ENCODE measurements at regions not wholly inside any gene's neighbourhood (a gene's known extent, or its start where the extent isn't known, plus 50 kb on each side); places are given as distances from the start of the nearest gene placed in this dataset.
A peak's percentile ranks its signal among the peaks of the same experiment; 100 is the strongest.

GRCh38 chr13:93066187-93066586 is 160.4 kb upstream of the GPC6 start:
- no peak overlapping the region for H4K8ac ChIP-seq (ENCODE audit: low read length)
- no peak overlapping the region for H3K23ac ChIP-seq (ENCODE audit: low read length in 2 of 2)
- no peak overlapping the region for H2AFZ ChIP-seq (ENCODE audit: low read depth, low read length)
- no peaks in the 10 kb centered on the region for H3K36me3 ChIP-seq (ENCODE audit: control insufficient read depth in 1 of 2, insufficient read depth in 2 of 2, low read depth in 1 of 2, low read length in 2 of 2)
- H3K4ac ChIP-seq (ENCODE audit: low read depth in 1 of 2, low read length in 2 of 2): no peak overlapping the region
- no peak overlapping the region for H3K4me3 ChIP-seq (ENCODE audit: insufficient read depth in 1 of 2, low read depth in 1 of 2, low read length in 2 of 2)
- no peaks in the 10 kb centered on the region for H3K4me1 ChIP-seq (ENCODE audit: control insufficient read depth, insufficient read depth, low read depth, low read length)
- DNase-seq: peak; percentile 67
- no peak overlapping the region for H2AK5ac ChIP-seq (ENCODE audit: low read length, severe bottlenecking)
- no peak overlapping the region for H3K4me2 ChIP-seq (ENCODE audit: low read length, poor library complexity, severe bottlenecking)
- H3K9me3 ChIP-seq (ENCODE audit: control insufficient read depth, low read length): no peaks in the 10 kb centered on the region
- no peaks in the 10 kb centered on the region for H3K27me3 ChIP-seq (ENCODE audit: control insufficient read depth in 1 of 2, insufficient read depth in 1 of 2, low read length in 2 of 2)
- no peak overlapping the region for H3K27ac ChIP-seq (ENCODE audit: low read length, poor library complexity, severe bottlenecking)
- 51% methylated on average over 3 of the region's 4 CpGs for WGBS
- no peak overlapping the region for H3K18ac ChIP-seq (ENCODE audit: low read depth in 1 of 2, low read length in 2 of 2)
- H3K14ac ChIP-seq (ENCODE audit: low read length in 2 of 2): no peak overlapping the region
- no peak overlapping the region for H2BK120ac ChIP-seq (ENCODE audit: low read depth, low read length)
- no peak overlapping the region for H2BK15ac ChIP-seq (ENCODE audit: low read depth, poor library complexity, severe bottlenecking)
- no peak overlapping the region for H2BK12ac ChIP-seq (ENCODE audit: low read length in 2 of 2)
- no peaks in the 10 kb centered on the region for H3K79me1 ChIP-seq (replicated peaks; ENCODE audit: low read length, poor library complexity, severe bottlenecking)
- H4K91ac ChIP-seq (ENCODE audit: low read length): no peak overlapping the region
- peak overlapping the region; percentile 68 for H3K9ac ChIP-seq (ENCODE audit: low read length)
- no peak overlapping the region for H2BK5ac ChIP-seq (ENCODE audit: low read depth, low read length, poor library complexity, severe bottlenecking)

GRCh38 chr13:93079294-93079693 is 147.3 kb upstream of the GPC6 start:
- Histone ChIP-seq H3K27ac (ENCODE audit: low read length, poor library complexity, severe bottlenecking) (no peak overlapping the region), H3K36me3 (ENCODE audit: control insufficient read depth in 1 of 2, insufficient read depth in 2 of 2, low read depth in 1 of 2, low read length in 2 of 2) (no peaks in the 10 kb centered on the region)

GRCh38 chr13:93080166-93080565 is 146.4 kb upstream of the GPC6 start:
- H3K4me2 ChIP-seq (ENCODE audit: low read length, poor library complexity, severe bottlenecking): no peak overlapping the region
- H3K4me1 ChIP-seq (ENCODE audit: control insufficient read depth, insufficient read depth, low read depth, low read length): no peaks in the 10 kb centered on the region
- no peak for DNase-seq
- H3K27me3 ChIP-seq (ENCODE audit: control insufficient read depth in 1 of 2, insufficient read depth in 1 of 2, low read length in 2 of 2): no peaks in the 10 kb centered on the region
- no peaks in the 10 kb centered on the region for H3K9me3 ChIP-seq (ENCODE audit: control insufficient read depth, low read length)
- no peak overlapping the region for H3K4ac ChIP-seq (ENCODE audit: low read depth in 1 of 2, low read length in 2 of 2)
- no peak overlapping the region for H2AK5ac ChIP-seq (ENCODE audit: low read length, severe bottlenecking)
- H3K79me1 ChIP-seq (replicated peaks; ENCODE audit: low read length, poor library complexity, severe bottlenecking): no peaks in the 10 kb centered on the region
- no peaks in the 10 kb centered on the region for H3K36me3 ChIP-seq (ENCODE audit: control insufficient read depth in 1 of 2, insufficient read depth in 2 of 2, low read depth in 1 of 2, low read length in 2 of 2)
- 83% methylated on average over 4 of the region's 4 CpGs for WGBS
- H3K18ac ChIP-seq (ENCODE audit: low read depth in 1 of 2, low read length in 2 of 2): no peak overlapping the region
- H3K14ac ChIP-seq (ENCODE audit: low read length in 2 of 2): no peak overlapping the region
- no peak overlapping the region for H4K8ac ChIP-seq (ENCODE audit: low read length)
- no peak overlapping the region for H2AFZ ChIP-seq (ENCODE audit: low read depth, low read length)
- no peak overlapping the region for H4K91ac ChIP-seq (ENCODE audit: low read length)
- H3K23ac ChIP-seq (ENCODE audit: low read length in 2 of 2): no peak overlapping the region
- no peak overlapping the region for H2BK12ac ChIP-seq (ENCODE audit: low read length in 2 of 2)
- no peak overlapping the region for H3K4me3 ChIP-seq (ENCODE audit: insufficient read depth in 1 of 2, low read depth in 1 of 2, low read length in 2 of 2)
- H2BK15ac ChIP-seq (ENCODE audit: low read depth, poor library complexity, severe bottlenecking): no peak overlapping the region
- H2BK5ac ChIP-seq (ENCODE audit: low read depth, low read length, poor library complexity, severe bottlenecking): no peak overlapping the region
- no peak overlapping the region for H3K27ac ChIP-seq (ENCODE audit: low read length, poor library complexity, severe bottlenecking)
- H3K9ac ChIP-seq (ENCODE audit: low read length): no peak overlapping the region
- H2BK120ac ChIP-seq (ENCODE audit: low read depth, low read length): no peak overlapping the region

More at GRCh38 chr13:93079294-93079693, 147.3 kb upstream of the GPC6 start:
- Histone ChIP-seq H3K23ac (ENCODE audit: low read length in 2 of 2) (no peak overlapping the region), H2AFZ (ENCODE audit: low read depth, low read length) (no peak overlapping the region), H3K14ac (ENCODE audit: low read length in 2 of 2) (no peak overlapping the region), H2BK12ac (ENCODE audit: low read length in 2 of 2) (no peak overlapping the region), H2BK15ac (ENCODE audit: low read depth, poor library complexity, severe bottlenecking) (no peak overlapping the region), H3K18ac (ENCODE audit: low read depth in 1 of 2, low read length in 2 of 2) (no peak overlapping the region), H3K9me3 (ENCODE audit: control insufficient read depth, low read length) (no peaks in the 10 kb centered on the region), H2BK5ac (ENCODE audit: low read depth, low read length, poor library complexity, severe bottlenecking) (no peak overlapping the region), H3K4me2 (ENCODE audit: low read length, poor library complexity, severe bottlenecking) (no peak overlapping the region), H3K4me1 (ENCODE audit: control insufficient read depth, insufficient read depth, low read depth, low read length) (no peaks in the 10 kb centered on the region), H3K4me3 (ENCODE audit: insufficient read depth in 1 of 2, low read depth in 1 of 2, low read length in 2 of 2) (no peak overlapping the region), H3K79me1 (replicated peaks; ENCODE audit: low read length, poor library complexity, severe bottlenecking) (no peaks in the 10 kb centered on the region), H3K4ac (ENCODE audit: low read depth in 1 of 2, low read length in 2 of 2) (no peak overlapping the region), H3K27me3 (ENCODE audit: control insufficient read depth in 1 of 2, insufficient read depth in 1 of 2, low read length in 2 of 2) (no peaks in the 10 kb centered on the region), H3K9ac (ENCODE audit: low read length) (no peak overlapping the region), H4K91ac (ENCODE audit: low read length) (no peak overlapping the region), H2AK5ac (ENCODE audit: low read length, severe bottlenecking) (no peak overlapping the region), H2BK120ac (ENCODE audit: low read depth, low read length) (no peak overlapping the region), H4K8ac (ENCODE audit: low read length) (no peak overlapping the region)
- DNase-seq: peak; percentile 15
- no CpG with 5 or more reads among the region's 1 CpG for WGBS

- H3K27ac ChIP-seq (ENCODE audit: low read length, poor library complexity, severe bottlenecking): no peak overlapping the region
- no peak overlapping the region for H2BK12ac ChIP-seq (ENCODE audit: low read length in 2 of 2)
- WGBS: no CpG with 5 or more reads among the region's 1 CpG
Observed at GRCh38 chr13:93080587-93080986, 146.0 kb upstream of the GPC6 start.

More at GRCh38 chr13:93080587-93080986, 146.0 kb upstream of the GPC6 start:
- H3K9ac ChIP-seq (ENCODE audit: low read length): no peak overlapping the region
- H3K4me1 ChIP-seq (ENCODE audit: control insufficient read depth, insufficient read depth, low read depth, low read length): no peaks in the 10 kb centered on the region
- H4K91ac ChIP-seq (ENCODE audit: low read length): no peak overlapping the region
- no peak overlapping the region for H3K4me3 ChIP-seq (ENCODE audit: insufficient read depth in 1 of 2, low read depth in 1 of 2, low read length in 2 of 2)
- H2BK5ac ChIP-seq (ENCODE audit: low read depth, low read length, poor library complexity, severe bottlenecking): no peak overlapping the region
- H3K27me3 ChIP-seq (ENCODE audit: control insufficient read depth in 1 of 2, insufficient read depth in 1 of 2, low read length in 2 of 2): no peaks in the 10 kb centered on the region
- no peak overlapping the region for H3K18ac ChIP-seq (ENCODE audit: low read depth in 1 of 2, low read length in 2 of 2)
- H4K8ac ChIP-seq (ENCODE audit: low read length): no peak overlapping the region
- H3K23ac ChIP-seq (ENCODE audit: low read length in 2 of 2): no peak overlapping the region
- no peaks in the 10 kb centered on the region for H3K79me1 ChIP-seq (replicated peaks; ENCODE audit: low read length, poor library complexity, severe bottlenecking)
- H2AK5ac ChIP-seq (ENCODE audit: low read length, severe bottlenecking): no peak overlapping the region
- H2BK120ac ChIP-seq (ENCODE audit: low read depth, low read length): no peak overlapping the region
- no peak overlapping the region for H3K4ac ChIP-seq (ENCODE audit: low read depth in 1 of 2, low read length in 2 of 2)
- no peaks in the 10 kb centered on the region for H3K9me3 ChIP-seq (ENCODE audit: control insufficient read depth, low read length)
- no peak overlapping the region for H2AFZ ChIP-seq (ENCODE audit: low read depth, low read length)
- H3K4me2 ChIP-seq (ENCODE audit: low read length, poor library complexity, severe bottlenecking): no peak overlapping the region
- no peak overlapping the region for H2BK15ac ChIP-seq (ENCODE audit: low read depth, poor library complexity, severe bottlenecking)
- H3K36me3 ChIP-seq (ENCODE audit: control insufficient read depth in 1 of 2, insufficient read depth in 2 of 2, low read depth in 1 of 2, low read length in 2 of 2): no peaks in the 10 kb centered on the region
- H3K14ac ChIP-seq (ENCODE audit: low read length in 2 of 2): no peak overlapping the region
- DNase-seq: peak; percentile 3
